ENCODE measurements at regions not wholly inside any gene's neighbourhood (a gene's known extent, or its start where the extent isn't known, plus 50 kb on each side); places are given as distances from the start of the nearest gene placed in this dataset.

- no peak overlapping the region for H3K4me3 ChIP-seq (replicated peaks; ENCODE audit: low read depth, low read length)
- no peak for DNase-seq (ENCODE audit: low read depth)
- no peak for TF ChIP-seq CTCF (IDR thresholded peaks at IDR 0.05; ENCODE audit: low read length, missing control alignments)
Measured at GRCh38 chr13:67771106-67771505, 541.0 kb upstream of the PCDH9 start.

GRCh38 chr13:67769987-67770341, 539.8 kb upstream of the PCDH9 start:
- no peak for TF ChIP-seq CTCF (IDR thresholded peaks at IDR 0.05; ENCODE audit: low read length, missing control alignments)
- no peak for DNase-seq (ENCODE audit: low read depth)
- H3K4me3 ChIP-seq (replicated peaks; ENCODE audit: low read depth, low read length): no peak overlapping the region

- H3K4me3 ChIP-seq (replicated peaks; ENCODE audit: low read depth, low read length): no peak overlapping the region
- DNase-seq (ENCODE audit: low read depth): no peak
- no peak for TF ChIP-seq CTCF (IDR thresholded peaks at IDR 0.05; ENCODE audit: low read length, missing control alignments)
Measured at GRCh38 chr13:67769063-67769986, 539.2 kb upstream of the PCDH9 start.

GRCh38 chr13:67763984-67764383, 533.8 kb upstream of the PCDH9 start:
- TF ChIP-seq CTCF (IDR thresholded peaks at IDR 0.05; ENCODE audit: low read length, missing control alignments): no peak
- DNase-seq (ENCODE audit: low read depth): no peak
- no peak overlapping the region for H3K4me3 ChIP-seq (replicated peaks; ENCODE audit: low read depth, low read length)

GRCh38 chr13:67763384-67763783, 533.2 kb upstream of the PCDH9 start:
- DNase-seq (ENCODE audit: low read depth): no peak
- H3K4me3 ChIP-seq (replicated peaks; ENCODE audit: low read depth, low read length): no peak overlapping the region
- TF ChIP-seq CTCF (IDR thresholded peaks at IDR 0.05; ENCODE audit: low read length, missing control alignments): no peak

- TF ChIP-seq CTCF (IDR thresholded peaks at IDR 0.05; ENCODE audit: low read length, missing control alignments): no peak
- no peak overlapping the region for H3K4me3 ChIP-seq (replicated peaks; ENCODE audit: low read depth, low read length)
- DNase-seq (ENCODE audit: low read depth): no peak
Measured at GRCh38 chr13:67758975-67759374, 528.8 kb upstream of the PCDH9 start.

GRCh38 chr13:67754012-67754411, 523.9 kb upstream of the PCDH9 start:
- TF ChIP-seq CTCF (IDR thresholded peaks at IDR 0.05; ENCODE audit: low read length, missing control alignments): no peak
- H3K4me3 ChIP-seq (replicated peaks; ENCODE audit: low read depth, low read length): no peak overlapping the region
- DNase-seq (ENCODE audit: low read depth): no peak
